Uterus (tissue), 2 donors: ENCODE measurements at regions not wholly inside any gene's neighbourhood (a gene's known extent, or its start where the extent isn't known, plus 50 kb on each side); places are given as distances from the start of the nearest gene placed in this dataset.

ENCODE experiments used
- CTCF ChIP-seq, 4 experiments: fragments of 200-600 bp in 2 of 4; fragments of 450-650 bp in 2 of 4; sonication (generic) in 2 of 4; IDR thresholded peaks; one replicate each; pipeline ENCODE4 v1.5.1; 2016 to 2019; ENCODE audit warnings: antibody characterized with exemption in 4 of 4, mild to moderate bottlenecking in 2 of 4, moderate library complexity in 1 of 4
- POLR2A ChIP-seq, 2 donors: fragments of 450-650 bp; IDR thresholded peaks; one replicate each; pipeline ENCODE4 v1.6.1; 2016; ENCODE audit warnings: antibody characterized with exemption in 2 of 2, mild to moderate bottlenecking in 1 of 2, moderate library complexity in 1 of 2

GRCh38 chr2:44098891-44099290 lies 69.8 kb upstream of the PPM1B start:
- no peak for TF ChIP-seq CTCF (IDR thresholded peaks at IDR 0.05)
- no peak for TF ChIP-seq POLR2A (IDR thresholded peaks at IDR 0.05)
